Neural cell (in vitro differentiated cells): ENCODE measurements at regions not wholly inside any gene's neighbourhood (a gene's known extent, or its start where the extent isn't known, plus 50 kb on each side); places are given as distances from the start of the nearest gene placed in this dataset.

Source experiments
- CTCF ChIP-seq: fragments of 450-650 bp; IDR thresholded peaks from 2 replicates; pipeline ENCODE4 v1.5.1; 2014; ENCODE audit warnings: antibody characterized with exemption, mild to moderate bottlenecking, moderate library complexity; ENCODE audit not compliant: poor library complexity, severe bottlenecking
- EP300 ChIP-seq: fragments of 450-650 bp; conservative IDR thresholded peaks from 2 replicates; pipeline ENCODE4 v1.6.1; 2014; ENCODE audit warnings: antibody characterized with exemption, mild to moderate bottlenecking, moderate library complexity; ENCODE audit not compliant: poor library complexity, severe bottlenecking
- EZH2 ChIP-seq: fragments of 200-600, 300-800 bp; shearing (Covaris generic), sonication (generic); IDR thresholded peaks from 2 replicates; pipeline ENCODE4 v1.6.1; 2014; ENCODE audit warnings: antibody characterized with exemption, low read length, borderline replicate concordance, mild to moderate bottlenecking; ENCODE audit not compliant: insufficient read depth, poor library complexity, severe bottlenecking
- POLR2AphosphoS5 ChIP-seq: IDR thresholded peaks from 2 replicates; pipeline ENCODE4 v1.6.1; 2012
- RAD21 ChIP-seq: fragments of 450-650 bp; conservative IDR thresholded peaks from 2 replicates; pipeline ENCODE4 v1.6.1; 2014; ENCODE audit warnings: antibody characterized with exemption, mild to moderate bottlenecking, moderate library complexity
- REST ChIP-seq: IDR thresholded peaks from 2 replicates; pipeline ENCODE4 v1.6.1; 2012; ENCODE audit warnings: borderline replicate concordance
- SMC3 ChIP-seq: fragments of 450-650 bp; conservative IDR thresholded peaks from 2 replicates; pipeline ENCODE4 v1.6.1; 2014; ENCODE audit warnings: antibody characterized with exemption, mild to moderate bottlenecking, moderate library complexity; ENCODE audit not compliant: poor library complexity
- TAF1 ChIP-seq: IDR thresholded peaks from 2 replicates; pipeline ENCODE4 v1.6.1; 2012; ENCODE audit warnings: low read depth

- TF ChIP-seq CTCF (no peak), EP300 (no peak), EZH2 (no peak), POLR2AphosphoS5 (no peak), REST (no peak), SMC3 (no peak), RAD21 (no peak), TAF1 (no peak)
Observed at GRCh38 chr6:170005665-170006064, 254.2 kb downstream of the ERMARD start.
